WTC11 (cell line): ENCODE measurements at regions not wholly inside any gene's neighbourhood (a gene's known extent, or its start where the extent isn't known, plus 50 kb on each side); places are given as distances from the start of the nearest gene placed in this dataset.

Source experiments
- CREB1 ChIP-seq: sonication (generic); formaldehyde crosslinking; IDR thresholded peaks from 2 replicates; pipeline ENCODE4 v1.8.0; 2023; ENCODE audit warnings: mild to moderate bottlenecking, missing genetic modification reagents
- JUN ChIP-seq: sonication (generic); formaldehyde crosslinking; IDR thresholded peaks from 2 replicates; pipeline ENCODE4 v1.8.0; 2023; ENCODE audit warnings: mild to moderate bottlenecking, missing genetic modification reagents
- NR1H2 ChIP-seq: sonication (generic); formaldehyde crosslinking; IDR thresholded peaks from 2 replicates; pipeline ENCODE4 v1.9.0; 2021; ENCODE audit warnings: mild to moderate bottlenecking, moderate library complexity, missing genetic modification reagents
- NR3C1 ChIP-seq: sonication (generic); formaldehyde crosslinking; conservative IDR thresholded peaks from 2 replicates; pipeline ENCODE4 v1.8.1; 2023; ENCODE audit warnings: low read depth, mild to moderate bottlenecking, missing genetic modification reagents
- SMAD4 ChIP-seq: sonication (generic); formaldehyde crosslinking; IDR thresholded peaks from 2 replicates; pipeline ENCODE4 v1.8.0; 2022; ENCODE audit warnings: mild to moderate bottlenecking, missing genetic modification reagents
- SP1 ChIP-seq: sonication (generic); formaldehyde crosslinking; conservative IDR thresholded peaks from 2 replicates; pipeline ENCODE4 v1.8.1; 2022; ENCODE audit warnings: missing genetic modification reagents
- ZNF396 ChIP-seq: fragments of 250-450 bp; sonication (Bioruptor Pico); IDR thresholded peaks from 2 replicates; pipeline ENCODE4 v1.8.0; 2021; ENCODE audit warnings: mild to moderate bottlenecking, moderate library complexity, borderline replicate concordance
- TF ChIP-seq, protein P1 (sequence below): sonication (generic); formaldehyde crosslinking; IDR thresholded peaks from 2 replicates; pipeline ENCODE4 v1.8.0; 2022; ENCODE audit warnings: mild to moderate bottlenecking, missing genetic modification reagents
- TF ChIP-seq, protein P2 (sequence below): fragments of 200-600 bp; IDR thresholded peaks from 2 replicates; pipeline ENCODE4 v1.8.0; 2022; ENCODE audit warnings: antibody characterized with exemption
- TF ChIP-seq, protein P3 (sequence below): sonication (generic); formaldehyde crosslinking; IDR thresholded peaks from 2 replicates; pipeline ENCODE4 v1.8.0; 2022; ENCODE audit warnings: mild to moderate bottlenecking, missing genetic modification reagents
- TF ChIP-seq, protein P4 (sequence below): sonication (generic); formaldehyde crosslinking; IDR thresholded peaks from 2 replicates; pipeline ENCODE4 v1.8.1; 2022; ENCODE audit warnings: low read depth, mild to moderate bottlenecking, moderate library complexity, missing genetic modification reagents, borderline replicate concordance
- TF ChIP-seq, protein P5 (sequence below): sonication (generic); formaldehyde crosslinking; IDR thresholded peaks from 2 replicates; pipeline ENCODE4 v1.8.0; 2022; ENCODE audit warnings: mild to moderate bottlenecking, missing genetic modification reagents
- TF ChIP-seq, protein P6 (sequence below): sonication (generic); formaldehyde crosslinking; conservative IDR thresholded peaks from 2 replicates; pipeline ENCODE4 v1.8.1; 2023; ENCODE audit warnings: mild to moderate bottlenecking, low read depth, missing genetic modification reagents, moderate library complexity
- TF ChIP-seq, protein P7 (sequence below): sonication (generic); formaldehyde crosslinking; IDR thresholded peaks from 2 replicates; pipeline ENCODE4 v1.8.1; 2023; ENCODE audit warnings: mild to moderate bottlenecking, missing genetic modification reagents, moderate library complexity

DNA sequence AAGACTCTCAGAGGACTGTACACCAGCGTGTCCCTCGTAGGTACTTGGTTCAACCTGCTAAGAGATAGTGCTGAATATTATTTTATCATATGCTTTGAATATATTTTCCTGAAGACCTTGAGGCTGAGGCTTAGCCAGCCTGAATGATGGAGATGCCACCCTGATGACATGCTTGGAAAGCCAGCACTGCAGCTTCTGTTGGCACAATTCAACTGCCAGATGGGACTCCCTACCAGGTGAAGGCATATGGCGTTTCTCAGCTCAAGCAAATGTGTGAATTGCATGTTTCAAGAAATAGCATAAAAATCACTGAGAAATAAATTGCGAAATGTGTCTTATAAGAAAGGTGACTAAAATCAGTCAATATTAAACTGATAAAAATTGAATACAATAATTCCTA lies 228.1 kb upstream of the CST7 start:
- TF ChIP-seq, protein P1, sequence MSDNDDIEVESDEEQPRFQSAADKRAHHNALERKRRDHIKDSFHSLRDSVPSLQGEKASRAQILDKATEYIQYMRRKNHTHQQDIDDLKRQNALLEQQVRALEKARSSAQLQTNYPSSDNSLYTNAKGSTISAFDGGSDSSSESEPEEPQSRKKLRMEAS (CRISPR knock-in tag), result no peak
- TF ChIP-seq NR3C1 (CRISPR knock-in tag) (no peak), SP1 (CRISPR knock-in tag) (no peak), JUN (no peak), ZNF396 (CRISPR knock-in tag) (no peak), NR1H2 (CRISPR knock-in tag) (no peak), CREB1 (CRISPR knock-in tag) (no peak), SMAD4 (CRISPR knock-in tag) (no peak)
- TF ChIP-seq, protein P2, sequence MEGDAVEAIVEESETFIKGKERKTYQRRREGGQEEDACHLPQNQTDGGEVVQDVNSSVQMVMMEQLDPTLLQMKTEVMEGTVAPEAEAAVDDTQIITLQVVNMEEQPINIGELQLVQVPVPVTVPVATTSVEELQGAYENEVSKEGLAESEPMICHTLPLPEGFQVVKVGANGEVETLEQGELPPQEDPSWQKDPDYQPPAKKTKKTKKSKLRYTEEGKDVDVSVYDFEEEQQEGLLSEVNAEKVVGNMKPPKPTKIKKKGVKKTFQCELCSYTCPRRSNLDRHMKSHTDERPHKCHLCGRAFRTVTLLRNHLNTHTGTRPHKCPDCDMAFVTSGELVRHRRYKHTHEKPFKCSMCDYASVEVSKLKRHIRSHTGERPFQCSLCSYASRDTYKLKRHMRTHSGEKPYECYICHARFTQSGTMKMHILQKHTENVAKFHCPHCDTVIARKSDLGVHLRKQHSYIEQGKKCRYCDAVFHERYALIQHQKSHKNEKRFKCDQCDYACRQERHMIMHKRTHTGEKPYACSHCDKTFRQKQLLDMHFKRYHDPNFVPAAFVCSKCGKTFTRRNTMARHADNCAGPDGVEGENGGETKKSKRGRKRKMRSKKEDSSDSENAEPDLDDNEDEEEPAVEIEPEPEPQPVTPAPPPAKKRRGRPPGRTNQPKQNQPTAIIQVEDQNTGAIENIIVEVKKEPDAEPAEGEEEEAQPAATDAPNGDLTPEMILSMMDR, result no peak
- TF ChIP-seq, protein P3, sequence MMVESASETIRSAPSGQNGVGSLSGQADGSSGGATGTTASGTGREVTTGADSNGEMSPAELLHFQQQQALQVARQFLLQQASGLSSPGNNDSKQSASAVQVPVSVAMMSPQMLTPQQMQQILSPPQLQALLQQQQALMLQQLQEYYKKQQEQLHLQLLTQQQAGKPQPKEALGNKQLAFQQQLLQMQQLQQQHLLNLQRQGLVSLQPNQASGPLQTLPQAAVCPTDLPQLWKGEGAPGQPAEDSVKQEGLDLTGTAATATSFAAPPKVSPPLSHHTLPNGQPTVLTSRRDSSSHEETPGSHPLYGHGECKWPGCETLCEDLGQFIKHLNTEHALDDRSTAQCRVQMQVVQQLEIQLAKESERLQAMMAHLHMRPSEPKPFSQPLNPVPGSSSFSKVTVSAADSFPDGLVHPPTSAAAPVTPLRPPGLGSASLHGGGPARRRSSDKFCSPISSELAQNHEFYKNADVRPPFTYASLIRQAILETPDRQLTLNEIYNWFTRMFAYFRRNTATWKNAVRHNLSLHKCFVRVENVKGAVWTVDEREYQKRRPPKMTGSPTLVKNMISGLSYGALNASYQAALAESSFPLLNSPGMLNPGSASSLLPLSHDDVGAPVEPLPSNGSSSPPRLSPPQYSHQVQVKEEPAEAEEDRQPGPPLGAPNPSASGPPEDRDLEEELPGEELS, result no peak
- TF ChIP-seq, protein P4, sequence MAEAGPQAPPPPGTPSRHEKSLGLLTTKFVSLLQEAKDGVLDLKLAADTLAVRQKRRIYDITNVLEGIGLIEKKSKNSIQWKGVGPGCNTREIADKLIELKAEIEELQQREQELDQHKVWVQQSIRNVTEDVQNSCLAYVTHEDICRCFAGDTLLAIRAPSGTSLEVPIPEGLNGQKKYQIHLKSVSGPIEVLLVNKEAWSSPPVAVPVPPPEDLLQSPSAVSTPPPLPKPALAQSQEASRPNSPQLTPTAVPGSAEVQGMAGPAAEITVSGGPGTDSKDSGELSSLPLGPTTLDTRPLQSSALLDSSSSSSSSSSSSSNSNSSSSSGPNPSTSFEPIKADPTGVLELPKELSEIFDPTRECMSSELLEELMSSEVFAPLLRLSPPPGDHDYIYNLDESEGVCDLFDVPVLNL (CRISPR knock-in tag), result no peak
- TF ChIP-seq, protein P5, sequence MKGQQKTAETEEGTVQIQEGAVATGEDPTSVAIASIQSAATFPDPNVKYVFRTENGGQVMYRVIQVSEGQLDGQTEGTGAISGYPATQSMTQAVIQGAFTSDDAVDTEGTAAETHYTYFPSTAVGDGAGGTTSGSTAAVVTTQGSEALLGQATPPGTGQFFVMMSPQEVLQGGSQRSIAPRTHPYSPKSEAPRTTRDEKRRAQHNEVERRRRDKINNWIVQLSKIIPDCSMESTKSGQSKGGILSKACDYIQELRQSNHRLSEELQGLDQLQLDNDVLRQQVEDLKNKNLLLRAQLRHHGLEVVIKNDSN (CRISPR knock-in tag), result no peak
- TF ChIP-seq, protein P6, sequence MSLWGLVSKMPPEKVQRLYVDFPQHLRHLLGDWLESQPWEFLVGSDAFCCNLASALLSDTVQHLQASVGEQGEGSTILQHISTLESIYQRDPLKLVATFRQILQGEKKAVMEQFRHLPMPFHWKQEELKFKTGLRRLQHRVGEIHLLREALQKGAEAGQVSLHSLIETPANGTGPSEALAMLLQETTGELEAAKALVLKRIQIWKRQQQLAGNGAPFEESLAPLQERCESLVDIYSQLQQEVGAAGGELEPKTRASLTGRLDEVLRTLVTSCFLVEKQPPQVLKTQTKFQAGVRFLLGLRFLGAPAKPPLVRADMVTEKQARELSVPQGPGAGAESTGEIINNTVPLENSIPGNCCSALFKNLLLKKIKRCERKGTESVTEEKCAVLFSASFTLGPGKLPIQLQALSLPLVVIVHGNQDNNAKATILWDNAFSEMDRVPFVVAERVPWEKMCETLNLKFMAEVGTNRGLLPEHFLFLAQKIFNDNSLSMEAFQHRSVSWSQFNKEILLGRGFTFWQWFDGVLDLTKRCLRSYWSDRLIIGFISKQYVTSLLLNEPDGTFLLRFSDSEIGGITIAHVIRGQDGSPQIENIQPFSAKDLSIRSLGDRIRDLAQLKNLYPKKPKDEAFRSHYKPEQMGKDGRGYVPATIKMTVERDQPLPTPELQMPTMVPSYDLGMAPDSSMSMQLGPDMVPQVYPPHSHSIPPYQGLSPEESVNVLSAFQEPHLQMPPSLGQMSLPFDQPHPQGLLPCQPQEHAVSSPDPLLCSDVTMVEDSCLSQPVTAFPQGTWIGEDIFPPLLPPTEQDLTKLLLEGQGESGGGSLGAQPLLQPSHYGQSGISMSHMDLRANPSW (CRISPR knock-in tag), result no peak
- TF ChIP-seq, protein P7, sequence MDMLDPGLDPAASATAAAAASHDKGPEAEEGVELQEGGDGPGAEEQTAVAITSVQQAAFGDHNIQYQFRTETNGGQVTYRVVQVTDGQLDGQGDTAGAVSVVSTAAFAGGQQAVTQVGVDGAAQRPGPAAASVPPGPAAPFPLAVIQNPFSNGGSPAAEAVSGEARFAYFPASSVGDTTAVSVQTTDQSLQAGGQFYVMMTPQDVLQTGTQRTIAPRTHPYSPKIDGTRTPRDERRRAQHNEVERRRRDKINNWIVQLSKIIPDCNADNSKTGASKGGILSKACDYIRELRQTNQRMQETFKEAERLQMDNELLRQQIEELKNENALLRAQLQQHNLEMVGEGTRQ (CRISPR knock-in tag), result no peak
